ENCODE measurements at regions not wholly inside any gene's neighbourhood (a gene's known extent, or its start where the extent isn't known, plus 50 kb on each side); places are given as distances from the start of the nearest gene placed in this dataset.
A peak's percentile ranks its signal among the peaks of the same experiment; 100 is the strongest.
"Not testable (repeated sequence)": the region's sequence is repeated elsewhere in the genome, so short reads cannot be mapped to it uniquely, and the experiment has no call there.

GRCh38 chr17:64776720-64777414 is 114.8 kb upstream of the SMURF2 start:
- TF ChIP-seq POLR2A (IDR thresholded peaks at IDR 0.05), result not testable (repeated sequence)
- TF ChIP-seq CTCF (IDR thresholded peaks at IDR 0.05), result peak; percentile 93 to 99 (median 97)
